ENCODE measurements at regions not wholly inside any gene's neighbourhood (a gene's known extent, or its start where the extent isn't known, plus 50 kb on each side); places are given as distances from the start of the nearest gene placed in this dataset.

GRCh38 chr21:34011660-34012059, 61.7 kb upstream of the MRPS6 start:
- Histone ChIP-seq H3K4me3 (ENCODE audit: low read depth in 1 of 2, low read length in 2 of 2) (no peak overlapping the region), H3K36me3 (ENCODE audit: control insufficient read depth in 1 of 2, insufficient read depth in 2 of 2, low read length in 2 of 2) (no peaks in the 10 kb centered on the region), H3K9ac (ENCODE audit: low read depth in 1 of 2, low read length in 2 of 2) (no peak overlapping the region), H3K27ac (ENCODE audit: low read depth, low read length) (no peak overlapping the region), H3K4me1 (ENCODE audit: control insufficient read depth in 1 of 2, insufficient read depth in 2 of 2, low read length in 2 of 2) (peaks cover 0 to 2% of the 10 kb centered on the region in 2 donors), H3K9me3 (ENCODE audit: control insufficient read depth in 1 of 2, low read length in 2 of 2) (no peaks in the 10 kb centered on the region), H3K27me3 (ENCODE audit: control insufficient read depth in 1 of 2, insufficient read depth in 2 of 2, low read length in 2 of 2) (no peaks in the 10 kb centered on the region)

- no peak overlapping the region for H3K9ac ChIP-seq (ENCODE audit: low read depth in 1 of 2, low read length in 2 of 2)
- H3K36me3 ChIP-seq (ENCODE audit: control insufficient read depth in 1 of 2, insufficient read depth in 2 of 2, low read length in 2 of 2) = no peaks in the 10 kb centered on the region
- H3K4me3 ChIP-seq (ENCODE audit: low read depth in 1 of 2, low read length in 2 of 2) = no peak overlapping the region
- H3K27me3 ChIP-seq (ENCODE audit: control insufficient read depth in 1 of 2, insufficient read depth in 2 of 2, low read length in 2 of 2) = no peaks in the 10 kb centered on the region
- peaks cover 0 to 4% of the 10 kb centered on the region in 2 donors for H3K4me1 ChIP-seq (ENCODE audit: control insufficient read depth in 1 of 2, insufficient read depth in 2 of 2, low read length in 2 of 2)
- H3K27ac ChIP-seq (ENCODE audit: low read depth, low read length) = no peak overlapping the region
- H3K9me3 ChIP-seq (ENCODE audit: control insufficient read depth in 1 of 2, low read length in 2 of 2) = no peaks in the 10 kb centered on the region
These were observed 64.2 kb upstream of the MRPS6 start for GRCh38 chr21:34009193-34009592.

GRCh38 chr21:34008618-34009017, 64.8 kb upstream of the MRPS6 start:
- Histone ChIP-seq H3K27ac (ENCODE audit: low read depth, low read length) (no peak overlapping the region), H3K4me1 (ENCODE audit: control insufficient read depth in 1 of 2, insufficient read depth in 2 of 2, low read length in 2 of 2) (peaks cover 0 to 4% of the 10 kb centered on the region in 2 donors), H3K36me3 (ENCODE audit: control insufficient read depth in 1 of 2, insufficient read depth in 2 of 2, low read length in 2 of 2) (no peaks in the 10 kb centered on the region), H3K9ac (ENCODE audit: low read depth in 1 of 2, low read length in 2 of 2) (no peak overlapping the region), H3K4me3 (ENCODE audit: low read depth in 1 of 2, low read length in 2 of 2) (no peak overlapping the region), H3K27me3 (ENCODE audit: control insufficient read depth in 1 of 2, insufficient read depth in 2 of 2, low read length in 2 of 2) (no peaks in the 10 kb centered on the region), H3K9me3 (ENCODE audit: control insufficient read depth in 1 of 2, low read length in 2 of 2) (no peaks in the 10 kb centered on the region)

GRCh38 chr21:34006611-34007168, 66.7 kb upstream of the MRPS6 start:
- Histone ChIP-seq H3K4me1 (ENCODE audit: control insufficient read depth in 1 of 2, insufficient read depth in 2 of 2, low read length in 2 of 2) (peaks cover 0 to 4% of the 10 kb centered on the region in 2 donors), H3K9me3 (ENCODE audit: control insufficient read depth in 1 of 2, low read length in 2 of 2) (no peaks in the 10 kb centered on the region), H3K4me3 (ENCODE audit: low read depth in 1 of 2, low read length in 2 of 2) (no peak overlapping the region), H3K27me3 (ENCODE audit: control insufficient read depth in 1 of 2, insufficient read depth in 2 of 2, low read length in 2 of 2) (no peaks in the 10 kb centered on the region), H3K27ac (ENCODE audit: low read depth, low read length) (no peak overlapping the region), H3K36me3 (ENCODE audit: control insufficient read depth in 1 of 2, insufficient read depth in 2 of 2, low read length in 2 of 2) (no peaks in the 10 kb centered on the region), H3K9ac (ENCODE audit: low read depth in 1 of 2, low read length in 2 of 2) (no peak overlapping the region)

- Histone ChIP-seq H3K9ac (ENCODE audit: low read depth in 1 of 2, low read length in 2 of 2) (no peak overlapping the region), H3K27me3 (ENCODE audit: control insufficient read depth in 1 of 2, insufficient read depth in 2 of 2, low read length in 2 of 2) (no peaks in the 10 kb centered on the region), H3K4me1 (ENCODE audit: control insufficient read depth in 1 of 2, insufficient read depth in 2 of 2, low read length in 2 of 2) (peaks cover 0 to 4% of the 10 kb centered on the region in 2 donors), H3K9me3 (ENCODE audit: control insufficient read depth in 1 of 2, low read length in 2 of 2) (no peaks in the 10 kb centered on the region), H3K27ac (ENCODE audit: low read depth, low read length) (no peak overlapping the region), H3K36me3 (ENCODE audit: control insufficient read depth in 1 of 2, insufficient read depth in 2 of 2, low read length in 2 of 2) (no peaks in the 10 kb centered on the region), H3K4me3 (ENCODE audit: low read depth in 1 of 2, low read length in 2 of 2) (no peak overlapping the region)
These were observed 68.4 kb upstream of the MRPS6 start for GRCh38 chr21:34004974-34005373.

- H3K4me1 ChIP-seq (ENCODE audit: control insufficient read depth in 1 of 2, insufficient read depth in 2 of 2, low read length in 2 of 2) = peaks cover 0 to 4% of the 10 kb centered on the region in 2 donors
- H3K9me3 ChIP-seq (ENCODE audit: control insufficient read depth in 1 of 2, low read length in 2 of 2) = no peaks in the 10 kb centered on the region
- no peak overlapping the region for H3K9ac ChIP-seq (ENCODE audit: low read depth in 1 of 2, low read length in 2 of 2)
- no peaks in the 10 kb centered on the region for H3K36me3 ChIP-seq (ENCODE audit: control insufficient read depth in 1 of 2, insufficient read depth in 2 of 2, low read length in 2 of 2)
- no peaks in the 10 kb centered on the region for H3K27me3 ChIP-seq (ENCODE audit: control insufficient read depth in 1 of 2, insufficient read depth in 2 of 2, low read length in 2 of 2)
- H3K4me3 ChIP-seq (ENCODE audit: low read depth in 1 of 2, low read length in 2 of 2) = no peak overlapping the region
- no peak overlapping the region for H3K27ac ChIP-seq (ENCODE audit: low read depth, low read length)
These were observed 69.1 kb upstream of the MRPS6 start for GRCh38 chr21:34004013-34004938.

GRCh38 chr21:34003428-34003827, 70.0 kb upstream of the MRPS6 start:
- no peaks in the 10 kb centered on the region for H3K9me3 ChIP-seq (ENCODE audit: control insufficient read depth in 1 of 2, low read length in 2 of 2)
- H3K9ac ChIP-seq (ENCODE audit: low read depth in 1 of 2, low read length in 2 of 2) = no peak overlapping the region
- no peaks in the 10 kb centered on the region for H3K36me3 ChIP-seq (ENCODE audit: control insufficient read depth in 1 of 2, insufficient read depth in 2 of 2, low read length in 2 of 2)
- H3K4me1 ChIP-seq (ENCODE audit: control insufficient read depth in 1 of 2, insufficient read depth in 2 of 2, low read length in 2 of 2) = peaks cover 0 to 4% of the 10 kb centered on the region in 2 donors
- no peak overlapping the region for H3K27ac ChIP-seq (ENCODE audit: low read depth, low read length)
- no peaks in the 10 kb centered on the region for H3K27me3 ChIP-seq (ENCODE audit: control insufficient read depth in 1 of 2, insufficient read depth in 2 of 2, low read length in 2 of 2)
- H3K4me3 ChIP-seq (ENCODE audit: low read depth in 1 of 2, low read length in 2 of 2) = no peak overlapping the region

GRCh38 chr21:34000375-34000774, 73.0 kb upstream of the MRPS6 start:
- H3K36me3 ChIP-seq (ENCODE audit: control insufficient read depth in 1 of 2, insufficient read depth in 2 of 2, low read length in 2 of 2) = no peaks in the 10 kb centered on the region

GRCh38 chr21:33998809-33999208, 74.6 kb upstream of the MRPS6 start:
- Histone ChIP-seq H3K27ac (ENCODE audit: low read depth, low read length) (no peak overlapping the region), H3K27me3 (ENCODE audit: control insufficient read depth in 1 of 2, insufficient read depth in 2 of 2, low read length in 2 of 2) (no peaks in the 10 kb centered on the region), H3K9me3 (ENCODE audit: control insufficient read depth in 1 of 2, low read length in 2 of 2) (no peaks in the 10 kb centered on the region), H3K4me1 (ENCODE audit: control insufficient read depth in 1 of 2, insufficient read depth in 2 of 2, low read length in 2 of 2) (peaks cover under 1 to 4% of the 10 kb centered on the region in 2 donors), H3K36me3 (ENCODE audit: control insufficient read depth in 1 of 2, insufficient read depth in 2 of 2, low read length in 2 of 2) (no peaks in the 10 kb centered on the region), H3K9ac (ENCODE audit: low read depth in 1 of 2, low read length in 2 of 2) (no peak overlapping the region), H3K4me3 (ENCODE audit: low read depth in 1 of 2, low read length in 2 of 2) (no peak overlapping the region)

More at GRCh38 chr21:34000375-34000774, 73.0 kb upstream of the MRPS6 start:
- no peaks in the 10 kb centered on the region for H3K9me3 ChIP-seq (ENCODE audit: control insufficient read depth in 1 of 2, low read length in 2 of 2)
- no peaks in the 10 kb centered on the region for H3K4me1 ChIP-seq (ENCODE audit: control insufficient read depth in 1 of 2, insufficient read depth in 2 of 2, low read length in 2 of 2)
- no peak overlapping the region for H3K27ac ChIP-seq (ENCODE audit: low read depth, low read length)
- H3K4me3 ChIP-seq (ENCODE audit: low read depth in 1 of 2, low read length in 2 of 2) = no peak overlapping the region
- no peak overlapping the region for H3K9ac ChIP-seq (ENCODE audit: low read depth in 1 of 2, low read length in 2 of 2)
- H3K27me3 ChIP-seq (ENCODE audit: control insufficient read depth in 1 of 2, insufficient read depth in 2 of 2, low read length in 2 of 2) = no peaks in the 10 kb centered on the region

GRCh38 chr21:33998402-33998801, 75.0 kb upstream of the MRPS6 start:
- no peak overlapping the region for H3K27ac ChIP-seq (ENCODE audit: low read depth, low read length)
- no peak overlapping the region for H3K4me3 ChIP-seq (ENCODE audit: low read depth in 1 of 2, low read length in 2 of 2)
- H3K36me3 ChIP-seq (ENCODE audit: control insufficient read depth in 1 of 2, insufficient read depth in 2 of 2, low read length in 2 of 2) = no peaks in the 10 kb centered on the region
- H3K4me1 ChIP-seq (ENCODE audit: control insufficient read depth in 1 of 2, insufficient read depth in 2 of 2, low read length in 2 of 2) = peaks cover 4 to 8% of the 10 kb centered on the region in 2 donors
- no peak overlapping the region for H3K9ac ChIP-seq (ENCODE audit: low read depth in 1 of 2, low read length in 2 of 2)
- H3K9me3 ChIP-seq (ENCODE audit: control insufficient read depth in 1 of 2, low read length in 2 of 2) = no peaks in the 10 kb centered on the region
- no peaks in the 10 kb centered on the region for H3K27me3 ChIP-seq (ENCODE audit: control insufficient read depth in 1 of 2, insufficient read depth in 2 of 2, low read length in 2 of 2)
